ENCODE measurements at regions not wholly inside any gene's neighbourhood (a gene's known extent, or its start where the extent isn't known, plus 50 kb on each side); places are given as distances from the start of the nearest gene placed in this dataset.

DNA sequence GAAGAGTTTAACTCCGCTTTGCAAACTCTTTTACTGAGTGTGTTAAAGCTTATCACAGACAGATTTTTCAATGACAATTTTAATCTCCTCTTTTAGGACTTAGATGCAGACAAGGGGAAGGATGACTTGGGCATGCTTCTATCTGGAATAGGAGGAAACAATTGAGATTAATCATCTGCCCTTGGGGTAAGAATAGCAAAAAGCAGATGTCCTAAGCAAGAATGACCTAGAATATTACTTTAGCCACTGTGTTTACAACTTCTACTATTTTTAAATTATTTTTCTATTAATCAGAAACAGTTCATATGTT is 569.0 kb upstream of the ADGRL2 start:
- Histone ChIP-seq H3K27me3 (replicated peaks; ENCODE audit: control insufficient read depth, insufficient read depth, low read length) (no peaks in the 10 kb centered on the region), H3K4me3 (replicated peaks; ENCODE audit: low read depth, low read length) (no peak overlapping the region), H3K36me3 (ENCODE audit: control insufficient read depth, insufficient read depth, low read length) (no peaks in the 10 kb centered on the region)
- TF ChIP-seq, protein P1, sequence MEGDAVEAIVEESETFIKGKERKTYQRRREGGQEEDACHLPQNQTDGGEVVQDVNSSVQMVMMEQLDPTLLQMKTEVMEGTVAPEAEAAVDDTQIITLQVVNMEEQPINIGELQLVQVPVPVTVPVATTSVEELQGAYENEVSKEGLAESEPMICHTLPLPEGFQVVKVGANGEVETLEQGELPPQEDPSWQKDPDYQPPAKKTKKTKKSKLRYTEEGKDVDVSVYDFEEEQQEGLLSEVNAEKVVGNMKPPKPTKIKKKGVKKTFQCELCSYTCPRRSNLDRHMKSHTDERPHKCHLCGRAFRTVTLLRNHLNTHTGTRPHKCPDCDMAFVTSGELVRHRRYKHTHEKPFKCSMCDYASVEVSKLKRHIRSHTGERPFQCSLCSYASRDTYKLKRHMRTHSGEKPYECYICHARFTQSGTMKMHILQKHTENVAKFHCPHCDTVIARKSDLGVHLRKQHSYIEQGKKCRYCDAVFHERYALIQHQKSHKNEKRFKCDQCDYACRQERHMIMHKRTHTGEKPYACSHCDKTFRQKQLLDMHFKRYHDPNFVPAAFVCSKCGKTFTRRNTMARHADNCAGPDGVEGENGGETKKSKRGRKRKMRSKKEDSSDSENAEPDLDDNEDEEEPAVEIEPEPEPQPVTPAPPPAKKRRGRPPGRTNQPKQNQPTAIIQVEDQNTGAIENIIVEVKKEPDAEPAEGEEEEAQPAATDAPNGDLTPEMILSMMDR (IDR thresholded peaks at IDR 0.05; ENCODE audit: insufficient read depth, low read length, poor library complexity, severe bottlenecking), result no peak
- DNase-seq (ENCODE audit: extremely low read depth, insufficient read length), result no peak

DNA sequence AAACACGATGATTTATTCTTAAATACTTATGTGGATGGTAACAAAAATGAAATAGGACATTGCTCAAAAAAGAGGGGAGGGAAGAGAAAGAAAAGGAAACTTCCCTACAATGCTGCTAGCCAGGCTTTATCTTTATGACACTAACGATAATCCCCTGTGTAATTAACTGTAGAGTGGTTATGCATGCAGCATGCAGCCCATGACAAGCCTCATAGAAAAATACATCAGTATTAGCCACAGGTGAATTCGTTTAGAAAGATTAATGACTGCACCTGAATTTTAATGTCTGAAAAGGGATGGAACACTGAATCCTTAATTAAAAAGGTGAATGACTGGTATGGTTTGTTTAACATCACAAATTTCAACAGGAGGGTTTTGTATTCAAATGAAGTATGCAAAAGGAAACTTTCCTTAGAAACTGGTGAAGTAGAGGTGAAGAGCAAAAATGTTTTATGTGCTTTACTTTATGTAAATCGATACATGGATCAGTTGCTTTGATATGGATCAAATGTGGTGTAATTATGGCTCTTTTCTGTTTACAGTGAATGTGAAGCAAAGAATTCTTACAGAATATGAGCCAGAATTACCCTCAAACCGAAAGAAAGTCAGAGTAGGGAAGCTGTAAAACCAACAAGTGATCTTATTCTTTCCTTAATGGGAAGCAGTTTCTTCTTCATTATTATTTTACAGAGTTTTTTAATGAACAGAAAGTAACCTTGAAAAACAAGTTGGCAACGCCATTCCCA is 569.6 kb upstream of the ADGRL2 start:
- Histone ChIP-seq H3K27me3 (replicated peaks; ENCODE audit: control insufficient read depth, insufficient read depth, low read length) (no peaks in the 10 kb centered on the region), H3K36me3 (ENCODE audit: control insufficient read depth, insufficient read depth, low read length) (no peaks in the 10 kb centered on the region), H3K4me3 (replicated peaks; ENCODE audit: low read depth, low read length) (no peak overlapping the region)
- no peak for DNase-seq (ENCODE audit: extremely low read depth, insufficient read length)
- TF ChIP-seq, protein P1 (IDR thresholded peaks at IDR 0.05; ENCODE audit: insufficient read depth, low read length, poor library complexity, severe bottlenecking), result no peak

DNA sequence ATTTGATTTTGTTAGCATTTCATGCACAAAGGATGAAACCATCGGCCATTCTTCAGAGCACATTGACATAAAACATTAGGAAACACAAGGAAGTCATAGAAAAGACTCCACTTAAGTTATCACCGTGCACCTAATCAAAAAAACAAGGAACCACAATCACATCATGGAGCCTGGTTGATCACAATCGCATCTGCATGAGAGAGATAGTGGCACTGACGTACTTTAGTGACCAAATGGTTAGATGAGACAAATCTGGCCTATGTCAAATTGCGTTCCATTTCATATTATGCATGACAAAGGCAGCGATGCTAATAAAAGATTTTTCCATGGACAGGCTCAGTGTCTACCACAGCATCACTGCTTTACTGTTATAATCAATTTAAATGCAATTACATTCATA is 571.8 kb upstream of the ADGRL2 start:
- H3K36me3 ChIP-seq (ENCODE audit: control insufficient read depth, insufficient read depth, low read length), result no peaks in the 10 kb centered on the region
- H3K27me3 ChIP-seq (replicated peaks; ENCODE audit: control insufficient read depth, insufficient read depth, low read length), result no peaks in the 10 kb centered on the region
- no peak overlapping the region for H3K4me3 ChIP-seq (replicated peaks; ENCODE audit: low read depth, low read length)
- no peak for DNase-seq (ENCODE audit: extremely low read depth, insufficient read length)
- TF ChIP-seq, protein P1 (IDR thresholded peaks at IDR 0.05; ENCODE audit: insufficient read depth, low read length, poor library complexity, severe bottlenecking), result no peak

DNA sequence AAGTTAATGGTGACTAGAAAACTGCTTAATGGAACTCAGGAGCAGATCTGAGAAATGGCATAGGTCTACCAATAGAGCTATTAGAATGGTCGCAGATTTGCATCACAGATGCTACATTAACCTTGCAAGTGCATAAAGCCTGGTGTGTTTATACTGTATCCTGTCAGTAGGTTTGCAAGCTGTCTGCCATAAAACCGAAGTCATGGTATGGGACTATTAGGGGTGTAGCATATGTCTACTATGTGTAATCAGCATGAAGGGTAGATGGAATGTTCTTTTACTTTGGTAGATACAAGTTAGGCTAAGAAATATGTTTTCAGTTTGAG is 574.2 kb upstream of the ADGRL2 start:
- H3K4me3 ChIP-seq (replicated peaks; ENCODE audit: low read depth, low read length), result no peak overlapping the region
- H3K27me3 ChIP-seq (replicated peaks; ENCODE audit: control insufficient read depth, insufficient read depth, low read length), result no peaks in the 10 kb centered on the region
- TF ChIP-seq, protein P1 (IDR thresholded peaks at IDR 0.05; ENCODE audit: insufficient read depth, low read length, poor library complexity, severe bottlenecking), result no peak
- H3K36me3 ChIP-seq (ENCODE audit: control insufficient read depth, insufficient read depth, low read length), result no peaks in the 10 kb centered on the region
- DNase-seq (ENCODE audit: extremely low read depth, insufficient read length), result peak; percentile 37

DNA sequence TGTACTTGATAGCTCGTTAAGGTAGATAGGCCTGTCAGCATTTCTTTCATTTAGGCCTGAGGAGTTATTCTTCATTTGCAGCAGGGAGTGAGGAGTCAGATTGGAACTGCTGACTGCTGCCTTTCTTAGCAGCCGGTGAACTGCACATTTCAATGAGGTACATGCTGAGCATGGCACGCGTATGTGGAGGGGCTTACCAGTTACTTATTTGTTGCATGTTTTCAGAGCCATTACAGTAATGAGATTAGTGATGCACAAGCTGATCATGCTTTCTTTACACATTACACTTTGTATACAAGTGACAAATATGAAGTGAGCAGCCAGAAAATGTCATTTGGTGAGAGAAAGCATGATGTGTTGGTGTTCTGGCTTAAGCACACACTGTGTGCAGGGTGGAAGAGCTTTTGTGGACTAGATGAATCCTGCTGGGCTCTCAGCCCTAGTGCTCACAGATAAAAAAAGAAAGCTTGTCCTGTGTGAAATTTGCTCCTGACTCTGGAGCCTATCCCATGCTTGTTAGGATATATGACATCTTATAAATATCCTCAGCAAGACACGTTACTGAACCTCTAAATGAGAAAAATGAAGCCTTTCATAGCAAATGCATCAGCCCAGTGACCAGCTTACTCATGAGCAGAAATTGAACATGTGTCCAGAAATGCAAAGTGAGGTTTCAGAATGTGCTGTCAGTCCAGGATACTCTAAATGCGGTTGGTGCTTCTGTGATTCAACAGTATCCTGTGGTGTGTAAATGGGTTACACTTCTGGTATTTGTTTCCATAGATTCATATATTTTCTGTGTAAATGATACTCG is 574.7 kb upstream of the ADGRL2 start:
- H3K4me3 ChIP-seq (replicated peaks; ENCODE audit: low read depth, low read length), result no peak overlapping the region
- H3K27me3 ChIP-seq (replicated peaks; ENCODE audit: control insufficient read depth, insufficient read depth, low read length), result no peaks in the 10 kb centered on the region
- no peaks in the 10 kb centered on the region for H3K36me3 ChIP-seq (ENCODE audit: control insufficient read depth, insufficient read depth, low read length)
- TF ChIP-seq, protein P1 (IDR thresholded peaks at IDR 0.05; ENCODE audit: insufficient read depth, low read length, poor library complexity, severe bottlenecking), result no peak
- DNase-seq (ENCODE audit: extremely low read depth, insufficient read length), result no peak

Measured in GM06990 (cell line).